Amygdala (tissue), 56 donors: ENCODE measurements at regions not wholly inside any gene's neighbourhood (a gene's known extent, or its start where the extent isn't known, plus 50 kb on each side); places are given as distances from the start of the nearest gene placed in this dataset.
"Not testable (repeated sequence)": the region's sequence is repeated elsewhere in the genome, so short reads cannot be mapped to it uniquely, and the experiment has no call there.

ENCODE experiments used
- DNase-seq, 56 donors: peaks; one replicate each; lab custom pipeline; 2025; lab: John Stamatoyannopoulos, UW

DNA sequence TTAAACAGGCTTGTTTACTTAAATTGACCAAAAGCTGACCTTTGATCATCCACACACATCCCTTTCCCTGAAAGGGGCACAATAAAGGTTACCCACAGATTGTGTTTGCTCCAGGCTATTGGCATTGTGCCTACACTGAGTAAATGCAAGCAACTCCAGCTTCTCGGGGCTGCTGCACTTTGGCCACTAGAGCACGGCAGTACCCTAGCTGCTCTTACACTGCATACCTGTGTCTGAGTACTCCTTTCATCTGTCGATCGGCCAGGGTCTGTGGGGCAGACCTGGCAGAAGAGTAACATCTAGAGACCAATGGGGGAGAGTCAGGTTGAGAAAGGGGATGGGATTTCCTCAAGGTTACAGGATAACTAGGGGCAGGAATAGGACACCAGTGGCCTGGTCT lies 281.9 kb upstream of the NMUR2 start:
- no peak for DNase-seq

DNA sequence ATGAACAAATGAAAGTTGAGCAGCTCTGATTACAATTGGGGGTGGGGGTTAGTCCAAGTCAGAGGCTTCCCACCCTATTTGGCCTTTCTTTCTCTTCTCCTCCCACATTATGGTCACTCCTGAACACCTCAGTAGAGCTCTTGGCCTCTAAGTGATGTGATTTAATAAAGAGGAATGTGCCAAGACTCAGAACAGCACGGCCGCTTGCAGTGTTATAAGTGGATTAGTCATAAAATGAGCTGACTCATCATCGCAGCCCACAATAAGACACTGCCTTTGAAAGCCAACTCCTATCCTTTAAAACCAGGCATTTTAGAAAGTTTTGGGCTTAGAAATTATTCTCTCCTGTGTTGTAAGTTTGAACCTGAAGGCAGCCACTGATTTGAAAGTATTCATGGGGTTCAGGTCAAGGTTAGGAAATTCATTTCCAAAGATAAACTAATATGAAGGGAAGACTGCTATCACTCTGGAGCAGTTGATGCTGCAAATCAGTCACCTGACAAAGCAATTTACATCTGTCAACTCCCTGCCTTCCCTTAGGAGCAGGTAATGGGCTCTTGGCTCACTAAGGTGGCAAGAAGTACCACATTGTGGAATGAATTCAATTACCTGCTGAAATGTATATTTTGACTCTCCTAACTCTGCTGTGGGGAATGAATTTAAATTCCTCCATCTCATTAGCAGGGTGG lies 283.6 kb upstream of the NMUR2 start:
- DNase-seq = peak in 11 of 56 donors; percentile 1 to 37 (median 5)

DNA sequence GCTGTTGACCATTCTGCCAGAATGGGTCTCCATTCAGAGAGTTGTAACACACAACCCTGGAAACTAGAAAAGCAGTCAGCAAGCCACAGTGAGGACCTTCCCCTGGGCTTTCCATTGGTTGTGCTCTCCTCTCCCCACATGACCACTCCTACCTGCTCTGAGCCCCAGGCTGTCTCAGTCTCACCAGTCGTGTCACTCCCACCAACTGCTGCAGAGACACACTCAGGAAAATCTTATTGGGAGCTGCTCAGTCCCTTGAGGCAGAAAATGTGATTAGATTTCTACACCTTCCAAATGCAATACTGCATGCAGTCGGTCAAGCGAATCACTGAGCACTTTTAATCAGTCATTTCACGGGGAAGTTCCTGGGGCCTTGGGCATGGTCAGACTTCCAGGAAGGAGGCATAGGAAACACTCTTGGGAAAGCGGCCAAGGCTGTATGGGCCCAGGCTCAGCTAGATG lies 284.2 kb upstream of the NMUR2 start:
- DNase-seq = no peak

GRCh38 chr5:152694231-152694630 lies 289.2 kb upstream of the NMUR2 start:
- no peak for DNase-seq

- peak in 1 of 56 donors; percentile 9 for DNase-seq
These were observed 296.3 kb upstream of the NMUR2 start for GRCh38 chr5:152701305-152701949.

GRCh38 chr5:152704286-152704685 lies 299.2 kb upstream of the NMUR2 start:
- DNase-seq = no peak

DNA sequence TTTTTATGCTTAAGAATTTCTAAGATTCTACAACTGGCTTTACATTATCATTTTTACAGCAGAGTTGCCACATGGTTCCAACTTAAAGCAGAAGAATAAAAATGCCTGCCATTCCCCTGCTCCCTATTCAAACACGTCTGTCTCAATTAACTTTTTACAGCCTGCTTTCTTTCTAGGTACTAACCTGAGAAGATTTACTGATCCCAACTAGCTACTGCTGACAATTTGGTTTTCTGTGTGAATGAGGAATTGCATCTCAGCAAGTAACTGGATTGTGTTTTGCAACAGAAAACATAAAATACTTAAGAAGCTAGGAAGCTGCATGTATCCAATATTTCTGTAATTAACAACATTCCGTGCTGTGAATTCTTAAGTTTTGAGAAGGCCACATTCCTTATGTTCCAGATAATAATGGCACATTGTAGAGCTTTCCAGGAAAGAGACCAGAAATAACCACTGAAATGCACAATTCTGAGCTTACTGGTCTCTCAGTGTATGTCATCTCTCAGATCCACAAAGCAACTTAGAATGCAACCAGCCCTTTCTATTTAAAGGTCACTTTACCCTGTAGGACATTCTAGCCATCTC lies 306.8 kb upstream of the NMUR2 start:
- DNase-seq = no peak

GRCh38 chr5:152717393-152717792 lies 312.3 kb upstream of the NMUR2 start:
- DNase-seq = no peak

DNA sequence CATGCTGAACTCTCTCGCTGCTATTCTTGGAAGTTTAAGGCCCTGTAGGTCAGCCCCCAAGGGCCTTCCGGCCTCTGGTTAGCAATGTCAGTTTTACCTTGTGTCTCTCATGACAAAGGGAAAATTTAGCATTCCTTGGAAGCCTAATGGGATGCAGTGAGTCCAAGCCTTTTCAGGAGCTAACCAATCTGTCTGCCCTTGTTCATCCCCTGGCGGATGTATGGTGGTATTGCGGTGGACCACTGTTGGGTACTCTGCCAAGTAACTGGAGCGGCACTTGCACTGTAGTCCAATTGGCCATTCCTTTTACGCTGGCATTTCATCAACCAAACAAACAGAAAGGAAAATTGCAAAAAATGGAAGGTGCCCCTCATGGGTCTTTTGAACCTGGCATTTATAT lies 318.4 kb upstream of the NMUR2 start:
- no peak for DNase-seq

DNA sequence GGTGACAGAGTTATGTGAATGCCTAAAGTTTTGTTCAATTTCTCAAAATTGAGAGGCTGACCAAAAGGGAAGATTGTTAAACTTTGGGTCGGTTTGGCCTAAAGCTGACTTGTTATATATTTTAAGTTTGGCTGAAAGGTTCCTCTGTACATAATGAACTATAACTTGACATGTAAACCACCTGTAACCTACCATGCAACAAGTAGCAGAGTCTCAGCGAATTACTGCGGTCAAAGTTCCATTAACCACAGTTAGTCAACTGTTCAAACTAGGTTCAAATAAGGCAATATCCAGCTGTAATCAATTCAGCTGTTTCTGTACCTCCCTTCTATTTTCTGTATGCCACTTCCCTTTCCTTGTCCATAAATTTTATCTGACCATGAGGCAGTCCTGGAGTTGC lies 325.1 kb upstream of the NMUR2 start:
- no peak for DNase-seq

DNA sequence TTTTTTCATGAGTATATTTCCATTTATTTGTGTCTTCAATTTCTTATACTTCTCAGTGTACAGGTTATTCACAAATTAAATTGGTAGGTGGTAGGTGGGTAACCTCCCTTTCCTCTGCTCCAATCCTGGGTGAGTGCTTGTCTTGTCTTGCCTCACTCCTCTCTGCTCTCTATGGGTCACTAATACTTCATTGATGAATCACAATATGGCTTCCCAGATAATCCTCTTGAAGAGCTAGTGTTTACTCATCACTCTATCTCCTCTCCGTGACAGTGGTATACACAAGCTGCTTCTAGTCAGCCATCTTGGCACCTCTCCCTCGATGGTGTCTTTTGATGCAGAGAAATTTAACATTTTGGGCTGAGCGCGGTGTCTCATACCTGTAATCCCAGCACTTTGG lies 331.8 kb upstream of the NMUR2 start:
- no peak for DNase-seq

GRCh38 chr5:152739916-152740315 lies 334.8 kb upstream of the NMUR2 start:
- no peak for DNase-seq

- DNase-seq = not testable (repeated sequence)
These were observed 336.0 kb upstream of the NMUR2 start for GRCh38 chr5:152741126-152741525.

DNA sequence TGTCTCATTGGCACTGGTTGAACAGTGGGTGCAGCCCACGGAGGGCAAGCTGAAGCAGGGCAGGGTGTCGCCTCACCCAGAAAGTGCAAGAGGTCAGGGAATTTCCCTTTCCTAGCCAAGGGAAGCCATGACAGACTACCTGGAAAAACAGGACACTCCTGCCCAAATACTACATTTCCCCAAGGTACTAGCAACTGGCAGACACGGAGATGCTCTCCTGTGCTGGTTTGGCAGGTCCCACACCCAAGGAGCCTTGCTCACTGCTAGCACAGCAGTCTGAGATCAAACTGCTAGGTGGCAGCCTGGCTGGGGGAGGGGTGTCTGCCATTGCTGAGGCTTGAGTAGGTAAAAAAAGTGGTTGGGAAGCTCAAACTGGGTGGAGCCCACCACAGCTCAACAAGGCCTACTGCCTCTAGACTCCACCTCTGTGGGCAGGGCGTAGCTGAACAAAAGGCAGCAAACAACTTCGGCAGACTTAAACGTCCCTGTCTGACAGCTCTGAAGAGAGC lies 382.7 kb upstream of the NMUR2 start:
- DNase-seq = not testable (repeated sequence)

DNA sequence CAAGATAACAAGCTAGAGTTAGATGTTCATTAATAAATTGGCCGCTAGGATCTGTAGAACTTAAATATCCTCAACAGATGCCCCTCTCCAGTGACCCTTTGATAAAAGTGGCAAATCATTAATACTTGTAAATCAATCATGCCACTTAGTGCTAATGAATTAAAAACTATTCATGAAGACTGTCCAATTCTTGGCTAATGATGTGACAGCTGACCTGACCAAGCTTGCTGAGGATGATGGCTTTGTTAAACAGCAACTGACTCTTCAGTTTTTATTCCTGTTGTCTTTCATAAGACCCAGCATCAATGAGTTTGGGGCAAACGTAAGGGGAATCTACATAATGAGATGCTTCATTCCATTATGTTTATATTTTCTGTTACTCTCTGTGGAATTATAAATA lies 396.8 kb upstream of the NMUR2 start:
- no peak for DNase-seq

GRCh38 chr5:152804179-152804578 lies 399.1 kb upstream of the NMUR2 start:
- no peak for DNase-seq

- DNase-seq = no peak
These were observed 406.9 kb upstream of the NMUR2 start for GRCh38 chr5:152811988-152812387.

- peak in 4 of 56 donors; percentile 1 to 18 (median 5) for DNase-seq
These were observed 408.4 kb upstream of the NMUR2 start for GRCh38 chr5:152813526-152813925.

- DNase-seq = no peak
These were observed 414.8 kb upstream of the NMUR2 start for GRCh38 chr5:152819891-152820290.

DNA sequence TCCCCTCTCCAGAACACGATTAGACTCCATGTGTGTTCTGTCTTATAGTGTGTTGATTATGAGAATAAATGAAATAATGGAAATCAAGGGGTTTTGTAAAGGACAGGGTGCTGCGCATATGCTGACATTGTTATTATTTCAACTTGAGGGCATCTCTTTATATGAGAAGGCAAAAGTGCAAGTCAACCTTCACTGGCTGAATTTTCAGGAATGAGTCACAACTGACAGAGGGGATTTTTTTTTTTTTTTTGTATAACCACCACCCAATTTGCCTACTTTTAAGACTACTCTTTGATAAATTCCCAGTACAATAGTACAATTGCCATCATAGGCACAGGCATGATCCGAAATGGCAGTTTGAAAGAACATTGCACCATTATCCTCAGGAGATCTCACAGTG lies 419.2 kb upstream of the NMUR2 start:
- DNase-seq = no peak

DNA sequence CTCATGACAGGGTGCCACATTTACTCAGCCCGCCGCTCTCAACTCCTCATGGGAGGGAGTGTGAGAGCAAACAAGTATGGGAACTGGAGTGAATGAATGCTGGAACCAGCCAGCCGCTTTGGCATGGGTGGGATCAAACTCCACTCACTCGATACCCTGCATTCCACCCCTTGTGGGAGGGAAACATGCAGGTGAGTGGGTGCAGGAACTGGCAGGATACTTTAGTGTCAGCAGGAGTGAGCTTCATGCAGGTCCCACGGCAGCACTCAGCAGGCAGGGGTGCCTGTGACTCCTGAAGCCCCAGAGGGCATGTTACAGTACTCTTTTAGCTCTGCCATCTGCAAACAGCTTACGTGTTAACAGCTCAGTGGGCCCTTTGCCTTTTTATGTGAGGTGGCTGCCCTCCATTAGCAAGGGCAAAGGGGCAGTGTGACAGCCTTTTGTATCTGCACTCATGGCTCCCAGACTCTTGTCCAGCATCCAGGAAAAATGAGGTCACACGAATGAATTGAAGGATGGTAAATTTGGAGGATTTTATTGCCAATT lies 433.2 kb upstream of the NMUR2 start:
- DNase-seq = no peak
